SK-N-SH treated with all-trans-retinoic acid at 6 μM for 48 hours (cell line): ENCODE measurements at regions not wholly inside any gene's neighbourhood (a gene's known extent, or its start where the extent isn't known, plus 50 kb on each side); places are given as distances from the start of the nearest gene placed in this dataset.

Experiments used
- CREB5 ChIP-seq: fragments of 250-450 bp; sonication (Bioruptor Pico); IDR thresholded peaks from 2 replicates; pipeline ENCODE4 v1.5.1; 2020; ENCODE audit warnings: low read depth, mild to moderate bottlenecking, moderate library complexity
- CSDC2 ChIP-seq: fragments of 250-450 bp; sonication (Bioruptor Pico); IDR thresholded peaks from 2 replicates; pipeline ENCODE4 v1.5.0; 2020; ENCODE audit warnings: mild to moderate bottlenecking, moderate library complexity
- RARB ChIP-seq: fragments of 250-450 bp; sonication (Bioruptor Pico); IDR thresholded peaks from 2 replicates; pipeline ENCODE4 v1.8.0; 2021; ENCODE audit warnings: mild to moderate bottlenecking, moderate library complexity
- ZNF70 ChIP-seq: fragments of 450-650 bp; formaldehyde crosslinking; IDR thresholded peaks from 2 replicates; pipeline ENCODE4 v1.5.0; 2020; ENCODE audit warnings: mild to moderate bottlenecking, moderate library complexity
- TF ChIP-seq, protein P1 (sequence below): fragments of 250-450 bp; sonication (Bioruptor Pico); IDR thresholded peaks from 2 replicates; pipeline ENCODE4 v1.8.0; 2020; ENCODE audit warnings: mild to moderate bottlenecking, moderate library complexity, borderline replicate concordance

DNA sequence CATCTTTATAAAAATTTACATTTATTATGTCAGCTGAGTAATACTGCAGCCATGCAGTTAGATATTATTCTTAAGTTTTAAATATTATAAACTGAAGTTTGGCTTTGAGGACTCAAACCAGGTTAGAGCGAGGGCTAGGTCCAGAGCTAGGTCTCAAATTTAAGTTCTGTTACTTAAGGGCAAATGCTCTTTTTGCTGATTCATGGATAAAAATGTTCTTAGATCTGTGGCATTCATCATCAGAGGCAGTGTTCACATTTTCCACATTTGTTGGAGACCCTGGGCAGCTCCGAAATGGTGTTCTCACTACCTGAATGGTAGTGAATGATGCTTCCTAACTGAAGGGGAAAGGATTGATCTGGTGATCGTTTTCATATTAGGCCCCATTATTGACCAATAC lies 121.4 kb upstream of the MB21D2 start:
- TF ChIP-seq RARB (CRISPR knock-in tag): no peak
- TF ChIP-seq ZNF70 (CRISPR knock-in tag): no peak
- no peak for TF ChIP-seq CREB5 (CRISPR knock-in tag)
- no peak for TF ChIP-seq CSDC2 (CRISPR knock-in tag)
- TF ChIP-seq, protein P1, sequence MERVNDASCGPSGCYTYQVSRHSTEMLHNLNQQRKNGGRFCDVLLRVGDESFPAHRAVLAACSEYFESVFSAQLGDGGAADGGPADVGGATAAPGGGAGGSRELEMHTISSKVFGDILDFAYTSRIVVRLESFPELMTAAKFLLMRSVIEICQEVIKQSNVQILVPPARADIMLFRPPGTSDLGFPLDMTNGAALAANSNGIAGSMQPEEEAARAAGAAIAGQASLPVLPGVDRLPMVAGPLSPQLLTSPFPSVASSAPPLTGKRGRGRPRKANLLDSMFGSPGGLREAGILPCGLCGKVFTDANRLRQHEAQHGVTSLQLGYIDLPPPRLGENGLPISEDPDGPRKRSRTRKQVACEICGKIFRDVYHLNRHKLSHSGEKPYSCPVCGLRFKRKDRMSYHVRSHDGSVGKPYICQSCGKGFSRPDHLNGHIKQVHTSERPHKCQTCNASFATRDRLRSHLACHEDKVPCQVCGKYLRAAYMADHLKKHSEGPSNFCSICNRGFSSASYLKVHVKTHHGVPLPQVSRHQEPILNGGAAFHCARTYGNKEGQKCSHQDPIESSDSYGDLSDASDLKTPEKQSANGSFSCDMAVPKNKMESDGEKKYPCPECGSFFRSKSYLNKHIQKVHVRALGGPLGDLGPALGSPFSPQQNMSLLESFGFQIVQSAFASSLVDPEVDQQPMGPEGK (CRISPR knock-in tag): no peak
